ENCODE measurements at regions not wholly inside any gene's neighbourhood (a gene's known extent, or its start where the extent isn't known, plus 50 kb on each side); places are given as distances from the start of the nearest gene placed in this dataset.

DNA sequence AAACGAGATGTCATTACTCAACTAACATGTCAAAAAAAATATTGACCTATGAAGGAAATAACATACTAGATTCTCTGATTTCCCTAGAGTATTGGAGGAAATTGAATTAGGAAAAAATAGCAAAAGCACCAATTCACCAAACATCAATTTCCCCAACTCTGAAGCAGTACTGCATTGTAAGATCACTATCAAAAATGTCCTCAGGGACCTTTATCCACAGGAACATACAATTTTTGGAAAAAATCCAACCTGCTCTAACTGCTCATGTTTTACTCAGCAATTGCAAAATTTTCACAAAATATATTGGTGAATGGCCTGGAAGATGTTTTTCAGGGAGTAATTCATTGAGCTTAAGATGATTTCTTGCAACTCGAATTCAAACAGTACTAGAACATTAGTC is 239.0 kb upstream of the GIMD1 start:
- TF ChIP-seq, protein P1, sequence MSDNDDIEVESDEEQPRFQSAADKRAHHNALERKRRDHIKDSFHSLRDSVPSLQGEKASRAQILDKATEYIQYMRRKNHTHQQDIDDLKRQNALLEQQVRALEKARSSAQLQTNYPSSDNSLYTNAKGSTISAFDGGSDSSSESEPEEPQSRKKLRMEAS (IDR thresholded peaks at IDR 0.05) = no peak
- TF ChIP-seq TEAD4 (IDR thresholded peaks at IDR 0.05) (no peak), NFIC (IDR thresholded peaks at IDR 0.05) (no peak), EGR1 (IDR thresholded peaks at IDR 0.05) (no peak)

DNA sequence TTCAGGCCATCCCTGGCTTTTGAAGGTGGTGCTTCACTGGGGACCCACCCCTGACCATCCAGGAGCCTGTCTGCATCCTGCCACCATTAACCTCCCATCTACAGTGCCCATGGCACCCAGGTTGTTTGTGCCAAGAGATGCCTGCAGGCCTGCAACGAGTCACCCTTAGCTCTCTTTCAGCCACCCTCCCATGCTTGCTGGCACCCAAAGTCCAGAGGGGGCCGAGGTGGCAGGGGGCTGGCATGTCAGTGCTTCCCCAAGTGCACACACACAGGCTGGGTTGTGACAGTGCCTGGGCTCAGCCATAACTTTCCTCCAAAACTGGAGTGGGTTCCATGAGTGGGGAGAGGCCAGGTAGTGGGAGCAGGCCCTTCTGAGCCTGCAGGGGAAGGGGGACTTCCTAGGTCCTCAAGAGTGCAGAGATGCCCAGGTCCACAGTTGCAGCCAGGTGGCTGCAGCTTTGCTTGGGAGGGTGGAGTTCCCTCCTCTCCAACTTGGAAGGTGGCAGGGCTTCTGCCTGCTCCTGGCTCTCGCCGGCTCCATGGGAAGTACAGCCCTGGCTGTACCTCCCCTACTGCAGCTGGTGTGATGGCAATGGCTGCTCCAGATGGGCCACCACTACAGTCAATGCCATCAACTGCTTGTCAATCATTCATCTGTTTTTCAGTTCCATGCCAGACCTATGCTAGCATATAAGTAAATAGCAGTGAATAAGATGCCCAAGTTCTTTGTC is 235.9 kb upstream of the GIMD1 start:
- no peak for TF ChIP-seq TCF12 (IDR thresholded peaks at IDR 0.05; ENCODE audit: low read depth)
- no peak for TF ChIP-seq CREB1 (IDR thresholded peaks at IDR 0.05; ENCODE audit: low read depth)
- no peak for TF ChIP-seq TEAD4 (IDR thresholded peaks at IDR 0.05)
- TF ChIP-seq ZBTB7A (IDR thresholded peaks at IDR 0.05; ENCODE audit: low read depth) = no peak
- TF ChIP-seq FOXM1 (IDR thresholded peaks at IDR 0.05; ENCODE audit: borderline replicate concordance, low read depth) = no peak
- no peak for TF ChIP-seq YY1 (IDR thresholded peaks at IDR 0.05; ENCODE audit: low read depth)
- no peak for TF ChIP-seq RAD21 (IDR thresholded peaks at IDR 0.05; ENCODE audit: low read depth)
- TF ChIP-seq CEBPB (IDR thresholded peaks at IDR 0.05) = no peak
- no peak for TF ChIP-seq NFIC (IDR thresholded peaks at IDR 0.05)
- TF ChIP-seq EP300 (IDR thresholded peaks at IDR 0.05; ENCODE audit: borderline replicate concordance) = no peak
- TF ChIP-seq, protein P2, sequence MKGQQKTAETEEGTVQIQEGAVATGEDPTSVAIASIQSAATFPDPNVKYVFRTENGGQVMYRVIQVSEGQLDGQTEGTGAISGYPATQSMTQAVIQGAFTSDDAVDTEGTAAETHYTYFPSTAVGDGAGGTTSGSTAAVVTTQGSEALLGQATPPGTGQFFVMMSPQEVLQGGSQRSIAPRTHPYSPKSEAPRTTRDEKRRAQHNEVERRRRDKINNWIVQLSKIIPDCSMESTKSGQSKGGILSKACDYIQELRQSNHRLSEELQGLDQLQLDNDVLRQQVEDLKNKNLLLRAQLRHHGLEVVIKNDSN (IDR thresholded peaks at IDR 0.05) = no peak

DNA sequence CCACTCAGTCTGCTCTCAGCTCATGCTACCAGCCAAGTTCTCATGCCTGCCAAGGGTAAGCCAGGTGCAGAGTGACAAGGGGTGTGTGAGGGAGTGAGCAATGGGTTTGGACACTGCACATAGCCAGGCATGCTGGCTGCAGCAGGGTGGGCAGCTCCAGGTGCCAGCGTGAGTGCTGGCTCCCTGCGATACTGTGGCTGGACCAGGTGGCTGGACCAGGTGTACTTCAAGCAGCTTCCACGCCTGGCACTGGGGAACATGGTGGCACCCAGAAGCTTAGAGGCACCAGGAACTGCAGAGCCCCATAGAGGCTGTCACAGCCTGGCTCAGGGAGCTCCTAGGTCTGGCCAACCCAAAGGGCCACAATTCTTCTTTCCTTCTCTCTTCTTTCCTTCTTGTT is 234.9 kb upstream of the GIMD1 start:
- no peak for TF ChIP-seq NFIC (IDR thresholded peaks at IDR 0.05)

DNA sequence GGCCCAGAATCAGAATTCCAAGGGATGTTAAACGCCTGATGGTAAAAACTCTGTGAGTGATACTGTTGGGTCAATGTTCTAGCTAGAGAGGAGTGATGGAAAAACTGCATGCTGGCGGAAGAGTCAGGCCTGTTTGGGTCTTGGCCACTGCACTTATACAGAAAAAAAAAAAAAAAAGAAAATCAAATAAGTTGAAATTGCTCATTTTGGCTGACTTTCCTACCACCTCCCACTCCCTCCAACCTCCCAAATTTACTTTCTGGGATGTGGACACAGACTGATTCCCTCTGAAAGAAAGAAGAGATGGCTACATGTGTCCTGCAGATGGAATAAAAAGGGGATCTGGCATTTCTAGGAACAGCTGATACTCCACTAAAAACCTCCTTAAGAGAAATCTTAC is 234.1 kb upstream of the GIMD1 start:
- no peak for TF ChIP-seq EGR1 (IDR thresholded peaks at IDR 0.05)
- TF ChIP-seq, protein P2 (IDR thresholded peaks at IDR 0.05) = no peak
- TF ChIP-seq, protein P1 (IDR thresholded peaks at IDR 0.05) = no peak
- no peak for TF ChIP-seq YY1 (IDR thresholded peaks at IDR 0.05; ENCODE audit: low read depth)
- no peak for TF ChIP-seq TAF1 (IDR thresholded peaks at IDR 0.05; ENCODE audit: low read depth)
- TF ChIP-seq EP300 (IDR thresholded peaks at IDR 0.05; ENCODE audit: borderline replicate concordance) = no peak
- TF ChIP-seq FOXM1 (IDR thresholded peaks at IDR 0.05; ENCODE audit: borderline replicate concordance, low read depth) = no peak
- no peak for TF ChIP-seq RAD21 (IDR thresholded peaks at IDR 0.05; ENCODE audit: low read depth)
- TF ChIP-seq, protein P3, sequence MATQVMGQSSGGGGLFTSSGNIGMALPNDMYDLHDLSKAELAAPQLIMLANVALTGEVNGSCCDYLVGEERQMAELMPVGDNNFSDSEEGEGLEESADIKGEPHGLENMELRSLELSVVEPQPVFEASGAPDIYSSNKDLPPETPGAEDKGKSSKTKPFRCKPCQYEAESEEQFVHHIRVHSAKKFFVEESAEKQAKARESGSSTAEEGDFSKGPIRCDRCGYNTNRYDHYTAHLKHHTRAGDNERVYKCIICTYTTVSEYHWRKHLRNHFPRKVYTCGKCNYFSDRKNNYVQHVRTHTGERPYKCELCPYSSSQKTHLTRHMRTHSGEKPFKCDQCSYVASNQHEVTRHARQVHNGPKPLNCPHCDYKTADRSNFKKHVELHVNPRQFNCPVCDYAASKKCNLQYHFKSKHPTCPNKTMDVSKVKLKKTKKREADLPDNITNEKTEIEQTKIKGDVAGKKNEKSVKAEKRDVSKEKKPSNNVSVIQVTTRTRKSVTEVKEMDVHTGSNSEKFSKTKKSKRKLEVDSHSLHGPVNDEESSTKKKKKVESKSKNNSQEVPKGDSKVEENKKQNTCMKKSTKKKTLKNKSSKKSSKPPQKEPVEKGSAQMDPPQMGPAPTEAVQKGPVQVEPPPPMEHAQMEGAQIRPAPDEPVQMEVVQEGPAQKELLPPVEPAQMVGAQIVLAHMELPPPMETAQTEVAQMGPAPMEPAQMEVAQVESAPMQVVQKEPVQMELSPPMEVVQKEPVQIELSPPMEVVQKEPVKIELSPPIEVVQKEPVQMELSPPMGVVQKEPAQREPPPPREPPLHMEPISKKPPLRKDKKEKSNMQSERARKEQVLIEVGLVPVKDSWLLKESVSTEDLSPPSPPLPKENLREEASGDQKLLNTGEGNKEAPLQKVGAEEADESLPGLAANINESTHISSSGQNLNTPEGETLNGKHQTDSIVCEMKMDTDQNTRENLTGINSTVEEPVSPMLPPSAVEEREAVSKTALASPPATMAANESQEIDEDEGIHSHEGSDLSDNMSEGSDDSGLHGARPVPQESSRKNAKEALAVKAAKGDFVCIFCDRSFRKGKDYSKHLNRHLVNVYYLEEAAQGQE (IDR thresholded peaks at IDR 0.05; ENCODE audit: low read depth) = no peak
- no peak for TF ChIP-seq NFIC (IDR thresholded peaks at IDR 0.05)
- no peak for TF ChIP-seq TEAD4 (IDR thresholded peaks at IDR 0.05)
- no peak for TF ChIP-seq CREB1 (IDR thresholded peaks at IDR 0.05; ENCODE audit: low read depth)
- no peak for TF ChIP-seq TCF12 (IDR thresholded peaks at IDR 0.05; ENCODE audit: low read depth)

DNA sequence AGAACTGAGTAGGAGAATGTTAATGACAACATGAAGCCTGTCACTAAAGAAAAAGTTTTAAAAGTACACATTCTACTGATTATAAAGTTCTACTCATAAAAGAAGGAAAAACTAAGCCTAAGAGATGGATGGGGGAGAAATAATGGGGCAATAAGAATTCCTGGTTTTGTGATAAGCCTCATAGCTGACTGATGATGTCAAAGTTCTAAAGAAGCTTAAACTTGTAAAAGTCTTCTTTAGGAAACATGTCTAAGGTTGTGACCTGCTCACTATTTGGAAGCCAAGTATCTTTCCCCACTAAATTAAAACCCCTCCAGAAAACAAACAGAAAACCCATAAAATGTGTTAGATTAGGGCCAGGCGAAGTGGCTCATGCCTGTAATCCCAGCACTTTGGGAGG is 232.9 kb upstream of the GIMD1 start:
- TF ChIP-seq TAF1 (IDR thresholded peaks at IDR 0.05; ENCODE audit: low read depth) (no peak), ZBTB7A (IDR thresholded peaks at IDR 0.05; ENCODE audit: low read depth) (no peak), CREB1 (IDR thresholded peaks at IDR 0.05; ENCODE audit: low read depth) (no peak), YY1 (IDR thresholded peaks at IDR 0.05; ENCODE audit: low read depth) (no peak), CEBPB (IDR thresholded peaks at IDR 0.05) (no peak), FOXM1 (IDR thresholded peaks at IDR 0.05; ENCODE audit: borderline replicate concordance, low read depth) (no peak), EP300 (IDR thresholded peaks at IDR 0.05; ENCODE audit: borderline replicate concordance) (no peak), EGR1 (IDR thresholded peaks at IDR 0.05) (no peak)
- TF ChIP-seq, protein P1 (IDR thresholded peaks at IDR 0.05) = no peak
- TF ChIP-seq, protein P3 (IDR thresholded peaks at IDR 0.05; ENCODE audit: low read depth) = no peak

DNA sequence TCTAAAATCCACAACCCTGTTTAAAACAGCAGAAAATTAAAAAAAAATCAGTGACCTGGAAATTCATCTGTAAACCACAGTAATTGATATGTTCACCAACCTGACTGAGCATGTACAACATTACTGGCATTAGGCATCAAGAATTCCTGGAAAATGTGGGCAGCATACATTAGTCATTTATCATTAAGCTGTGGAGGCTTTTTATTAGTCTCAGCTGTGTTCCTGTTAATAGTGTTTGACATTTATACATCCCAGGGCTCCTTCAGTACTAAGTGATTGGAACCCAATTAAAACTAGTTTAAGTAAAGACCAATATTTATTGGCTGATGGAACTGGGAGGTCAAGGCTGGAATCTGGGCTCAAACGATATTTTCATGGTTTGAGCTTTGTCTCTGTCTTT is 227.3 kb upstream of the GIMD1 start:
- TF ChIP-seq TAF1 (IDR thresholded peaks at IDR 0.05; ENCODE audit: low read depth) = no peak
- TF ChIP-seq EP300 (IDR thresholded peaks at IDR 0.05; ENCODE audit: borderline replicate concordance) = no peak
- TF ChIP-seq RAD21 (IDR thresholded peaks at IDR 0.05; ENCODE audit: low read depth) = no peak
- no peak for TF ChIP-seq CREB1 (IDR thresholded peaks at IDR 0.05; ENCODE audit: low read depth)
- TF ChIP-seq, protein P2 (IDR thresholded peaks at IDR 0.05) = no peak
- no peak for TF ChIP-seq FOXM1 (IDR thresholded peaks at IDR 0.05; ENCODE audit: borderline replicate concordance, low read depth)
- TF ChIP-seq CEBPB (IDR thresholded peaks at IDR 0.05) = no peak
- TF ChIP-seq TEAD4 (IDR thresholded peaks at IDR 0.05) = no peak
- TF ChIP-seq, protein P3 (IDR thresholded peaks at IDR 0.05; ENCODE audit: low read depth) = no peak
- TF ChIP-seq NFIC (IDR thresholded peaks at IDR 0.05) = no peak
- no peak for TF ChIP-seq ZBTB7A (IDR thresholded peaks at IDR 0.05; ENCODE audit: low read depth)
- TF ChIP-seq YY1 (IDR thresholded peaks at IDR 0.05; ENCODE audit: low read depth) = no peak
- no peak for TF ChIP-seq EGR1 (IDR thresholded peaks at IDR 0.05)
- TF ChIP-seq, protein P1 (IDR thresholded peaks at IDR 0.05) = no peak
- no peak for TF ChIP-seq TCF12 (IDR thresholded peaks at IDR 0.05; ENCODE audit: low read depth)

Data from Ishikawa (cell line).